Hypothalamus (tissue), 51 donors: ENCODE measurements at regions not wholly inside any gene's neighbourhood (a gene's known extent, or its start where the extent isn't known, plus 50 kb on each side); places are given as distances from the start of the nearest gene placed in this dataset.

ENCODE experiments used
- DNase-seq, 51 donors: peaks; one replicate each; lab custom pipeline; 2025; lab: John Stamatoyannopoulos, UW

DNA sequence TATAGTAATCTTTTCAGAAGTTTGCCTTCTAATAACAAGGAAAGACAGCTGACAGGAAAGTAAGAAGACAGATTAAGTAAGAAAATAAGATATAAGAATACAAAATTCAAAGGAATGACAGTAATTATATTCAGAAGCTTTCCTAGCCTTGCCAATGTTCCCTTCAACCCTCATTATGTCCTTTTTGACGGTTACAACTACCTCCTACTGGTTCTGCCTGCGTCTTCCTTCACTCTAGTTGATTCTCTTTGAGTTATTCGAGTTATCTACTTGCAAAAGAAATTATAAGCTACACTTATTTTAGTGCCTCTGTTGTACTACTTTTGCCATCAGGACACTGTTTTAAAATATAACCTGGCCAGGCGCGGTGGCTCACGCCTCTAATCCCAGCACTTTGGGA lies 218.9 kb upstream of the GYPC start:
- DNase-seq: no peak

GRCh38 chr2:126444512-126444911 lies 211.4 kb upstream of the GYPC start:
- no peak for DNase-seq

- DNase-seq: no peak
Observed at GRCh38 chr2:126446106-126446695, 209.8 kb upstream of the GYPC start.

DNA sequence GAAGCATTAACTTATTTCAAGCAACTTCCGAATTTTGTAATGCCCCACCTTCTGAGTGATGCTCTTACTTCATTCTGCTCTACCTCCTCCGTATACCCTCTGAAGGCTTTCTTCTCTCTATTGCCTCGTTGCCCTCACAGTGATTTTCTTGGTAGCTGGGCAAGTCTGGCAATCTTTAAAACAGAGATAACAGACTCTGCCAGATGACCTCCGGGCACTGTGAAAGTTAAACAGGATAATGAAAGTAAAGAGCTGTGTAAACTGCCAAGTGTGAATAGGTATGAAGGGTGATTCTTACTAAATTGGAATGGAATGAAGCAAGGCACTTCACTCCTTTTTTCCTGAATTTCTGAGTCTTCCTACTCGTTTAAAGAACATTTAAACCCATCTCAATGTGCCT lies 207.3 kb upstream of the GYPC start:
- DNase-seq: no peak

GRCh38 chr2:126449677-126450076 lies 206.3 kb upstream of the GYPC start:
- DNase-seq: no peak

GRCh38 chr2:126463892-126464674 lies 191.9 kb upstream of the GYPC start:
- no peak for DNase-seq

DNA sequence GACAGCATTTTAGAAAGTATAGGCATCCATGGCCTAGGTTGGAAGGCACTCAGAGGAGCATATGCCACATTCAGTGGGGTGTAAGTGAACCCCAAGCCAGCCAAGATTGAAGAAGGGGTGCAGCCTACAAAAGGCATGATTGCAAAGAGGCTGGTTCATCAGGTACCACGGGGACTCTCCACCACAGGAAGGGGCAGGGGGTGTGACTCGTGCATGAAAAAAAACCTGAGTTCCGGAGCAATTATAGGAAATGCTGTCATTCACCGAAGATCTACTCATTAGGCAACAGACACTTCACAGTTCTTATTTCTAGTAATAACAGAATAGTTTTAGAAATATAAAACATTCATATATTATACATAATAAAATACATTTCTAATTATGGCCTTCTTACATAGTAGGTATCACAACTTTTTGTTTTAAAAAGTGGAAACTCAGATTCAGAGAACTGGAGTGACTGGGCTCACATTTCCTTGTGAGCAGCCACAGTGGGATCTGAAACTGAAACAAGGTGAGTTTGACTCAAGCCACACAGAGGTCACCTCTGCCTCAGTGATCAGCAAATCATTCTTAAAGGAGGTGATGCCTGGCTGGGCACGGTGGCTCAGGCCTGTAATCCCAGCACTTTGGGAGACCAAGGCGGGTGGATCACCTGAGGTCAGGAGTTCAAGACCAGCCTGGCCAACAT lies 188.4 kb upstream of the GYPC start:
- no peak for DNase-seq

- DNase-seq: no peak
Observed at GRCh38 chr2:126475031-126475430, 180.9 kb upstream of the GYPC start.

GRCh38 chr2:126476691-126477090 lies 179.3 kb upstream of the GYPC start:
- DNase-seq: no peak

DNA sequence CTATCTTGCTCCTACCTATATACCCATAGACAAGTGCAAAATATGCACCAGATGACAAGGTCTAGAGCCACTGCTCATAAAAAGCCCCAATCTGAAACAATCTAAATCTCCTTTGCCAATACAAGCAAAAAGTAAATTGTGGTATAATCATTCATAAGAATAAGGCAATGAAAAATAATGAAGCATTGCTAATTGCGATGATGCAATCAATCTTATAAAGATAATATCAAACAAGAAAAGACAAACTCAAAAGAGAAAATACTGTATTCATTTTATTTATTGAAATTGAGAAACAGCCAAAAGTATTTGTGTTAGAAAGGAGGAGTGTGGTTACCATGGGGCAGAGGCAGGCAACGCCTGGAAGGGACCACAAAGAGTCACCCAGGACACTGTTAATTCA lies 175.9 kb upstream of the GYPC start:
- no peak for DNase-seq

DNA sequence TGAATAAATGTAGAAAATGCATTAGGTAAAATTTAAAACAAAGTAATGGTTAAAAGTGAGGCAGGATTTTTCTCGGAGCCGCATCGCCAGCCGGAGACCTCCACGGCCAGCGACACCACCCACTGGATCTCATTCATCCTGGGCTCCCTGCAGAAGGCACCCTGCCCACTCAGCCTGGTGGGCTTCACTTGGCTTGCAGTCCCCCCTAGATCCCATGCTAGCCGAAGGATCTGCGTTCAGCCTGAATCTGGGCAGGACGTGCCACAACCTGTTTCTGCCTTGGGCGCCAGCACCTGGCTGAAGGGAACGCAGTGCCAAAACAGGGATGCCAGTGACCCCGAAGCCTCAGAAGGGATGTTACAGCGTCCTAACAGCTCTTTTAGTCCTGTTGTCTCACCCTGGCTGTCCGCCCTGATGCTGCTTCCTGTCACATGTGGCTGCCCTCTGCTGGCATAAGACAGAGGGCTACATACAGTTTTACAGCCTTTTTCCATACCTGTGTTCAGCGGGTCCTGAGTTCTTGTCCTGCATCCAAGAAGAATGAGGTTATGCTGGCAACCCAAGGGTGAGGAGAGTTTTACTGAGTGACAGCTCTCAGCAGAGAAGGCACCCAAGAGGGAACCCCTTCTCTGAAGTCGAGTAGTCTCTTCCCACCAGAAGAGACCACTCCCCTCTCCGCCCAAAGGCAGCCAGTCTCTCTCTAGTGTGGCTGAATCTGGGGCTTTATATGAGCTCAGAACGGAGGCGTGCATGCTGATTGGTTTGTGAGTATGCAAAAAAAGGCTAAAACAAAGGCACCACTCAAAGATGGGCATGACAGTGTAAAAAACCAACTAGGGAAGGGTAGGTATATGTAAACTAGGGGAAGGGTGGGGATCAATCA lies 173.1 kb upstream of the GYPC start:
- DNase-seq: no peak

GRCh38 chr2:126494593-126494992 lies 161.4 kb upstream of the GYPC start:
- no peak for DNase-seq

GRCh38 chr2:126495189-126495588 lies 160.8 kb upstream of the GYPC start:
- DNase-seq: no peak

DNA sequence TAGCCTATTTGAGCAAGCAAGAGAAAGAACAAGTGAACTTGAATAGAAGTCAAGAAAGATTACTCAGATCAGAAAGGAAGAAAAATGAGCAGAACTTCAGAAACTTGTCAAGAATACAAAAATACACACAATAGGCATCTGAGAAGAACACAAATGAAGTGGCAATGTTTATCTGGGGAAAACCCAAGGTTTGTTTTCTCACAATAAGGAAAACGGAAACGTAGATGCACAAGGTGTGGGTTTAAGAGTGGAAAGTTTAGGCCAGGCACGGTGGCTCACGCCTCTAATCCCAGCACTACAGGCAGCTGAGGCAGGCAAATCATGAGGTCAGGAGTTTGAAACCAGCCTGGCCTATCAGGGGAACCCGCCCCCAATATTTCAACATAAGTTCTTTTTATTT lies 159.5 kb upstream of the GYPC start:
- no peak for DNase-seq

GRCh38 chr2:126503476-126503875 lies 152.5 kb upstream of the GYPC start:
- no peak for DNase-seq

GRCh38 chr2:126504949-126505348 lies 151.0 kb upstream of the GYPC start:
- no peak for DNase-seq

DNA sequence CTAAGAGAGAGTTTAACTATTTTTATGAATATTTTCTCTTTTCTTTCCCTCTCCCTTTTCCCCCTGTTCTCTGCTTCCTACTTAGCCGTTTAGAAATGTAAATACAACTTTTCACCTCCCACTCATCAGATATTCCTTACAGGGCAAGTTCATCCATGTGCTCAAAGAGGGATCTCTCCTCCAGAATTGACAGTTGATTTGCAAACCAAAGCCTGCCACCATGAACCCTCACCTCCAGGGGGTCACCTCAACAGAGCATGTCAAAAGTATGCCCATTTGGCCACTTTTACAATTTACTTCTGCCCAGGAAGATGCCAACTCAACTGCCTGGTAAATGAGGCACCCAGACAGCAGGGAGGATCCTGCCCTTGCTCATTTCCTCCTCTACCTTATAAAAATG lies 149.2 kb upstream of the GYPC start:
- no peak for DNase-seq

DNA sequence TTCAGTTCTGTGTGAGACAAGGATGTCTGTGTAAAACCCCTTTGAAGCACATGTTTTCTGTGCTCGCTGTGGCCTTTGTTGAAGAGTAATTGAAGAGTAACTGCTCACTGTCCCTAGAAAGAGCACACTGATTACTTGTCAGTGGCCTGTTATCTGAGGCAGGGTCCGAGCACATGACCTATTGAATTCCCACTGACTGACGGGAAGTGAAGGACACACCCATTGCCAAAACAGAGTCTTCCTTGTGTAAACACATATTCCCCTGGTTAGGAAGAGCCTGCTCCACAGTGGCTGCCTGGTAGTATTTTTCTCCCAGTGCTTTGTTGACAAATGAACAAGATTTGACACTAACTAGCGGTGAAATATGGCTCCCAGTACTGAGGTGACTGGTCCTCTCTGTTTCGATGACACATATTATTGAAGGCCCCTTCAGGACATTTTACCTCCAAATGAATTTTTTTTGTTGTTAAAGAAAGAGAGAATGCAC lies 148.5 kb upstream of the GYPC start:
- no peak for DNase-seq

GRCh38 chr2:126510356-126510755 lies 145.6 kb upstream of the GYPC start:
- no peak for DNase-seq

GRCh38 chr2:126510960-126511359 lies 145.0 kb upstream of the GYPC start:
- no peak for DNase-seq

DNA sequence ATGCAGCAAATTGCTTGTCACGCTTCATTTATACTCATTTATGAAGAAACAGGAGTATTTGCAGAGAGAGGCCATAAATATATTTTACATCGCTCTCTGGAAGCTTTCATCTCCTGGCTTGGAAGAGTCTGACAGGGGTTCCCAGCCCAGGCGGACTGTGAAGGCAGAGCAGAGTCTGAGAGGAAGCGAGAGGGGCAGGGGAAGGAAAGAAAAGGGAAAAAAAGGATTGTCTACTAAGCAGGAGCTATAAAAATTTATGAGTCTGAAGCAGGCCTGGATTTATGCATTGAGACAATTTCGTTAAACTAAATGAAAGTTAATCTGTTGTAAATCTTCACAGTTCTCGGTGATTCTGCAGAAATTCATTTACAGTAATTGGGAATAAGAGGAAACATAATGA lies 143.9 kb upstream of the GYPC start:
- DNase-seq: no peak
